Peyer's patch (tissue), 4 donors: ENCODE measurements at regions not wholly inside any gene's neighbourhood (a gene's known extent, or its start where the extent isn't known, plus 50 kb on each side); places are given as distances from the start of the nearest gene placed in this dataset.

Source experiments
- POLR2A ChIP-seq, 2 donors: fragments of 450-650 bp; IDR thresholded peaks; one replicate each; pipeline ENCODE4 v1.5.1; 2017; ENCODE audit warnings: antibody characterized with exemption in 2 of 2, mild to moderate bottlenecking in 2 of 2, moderate library complexity in 2 of 2
- TF ChIP-seq, protein P1 (sequence below), 6 experiments: fragments of 450-650 bp in 4 of 6; fragments of 200-600 bp in 2 of 6; sonication (generic) in 1 of 6; IDR thresholded peaks; one replicate each; pipeline ENCODE4 v1.5.1; 2017 to 2019; ENCODE audit warnings: antibody characterized with exemption in 6 of 6, mild to moderate bottlenecking in 3 of 6, moderate library complexity in 1 of 6

DNA sequence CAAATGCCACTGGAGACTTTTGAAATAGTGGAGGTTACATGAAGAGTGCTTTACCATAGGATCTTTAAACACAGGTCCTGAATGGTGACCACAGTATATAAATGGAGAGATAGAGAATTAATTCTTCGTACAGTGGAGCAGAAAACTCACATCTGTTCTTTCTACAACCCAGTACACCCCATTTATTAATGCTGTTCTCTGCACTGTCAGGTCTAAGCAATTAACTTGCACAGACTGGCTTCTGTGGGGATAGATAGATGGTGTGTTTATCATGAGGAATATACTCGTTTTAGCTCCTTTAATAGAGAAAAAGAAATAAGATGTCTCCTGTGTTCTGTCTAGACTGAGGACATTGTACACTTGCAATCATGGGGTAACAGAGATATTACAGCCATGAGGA lies 494.3 kb downstream of the TRHDE start:
- TF ChIP-seq, protein P1, sequence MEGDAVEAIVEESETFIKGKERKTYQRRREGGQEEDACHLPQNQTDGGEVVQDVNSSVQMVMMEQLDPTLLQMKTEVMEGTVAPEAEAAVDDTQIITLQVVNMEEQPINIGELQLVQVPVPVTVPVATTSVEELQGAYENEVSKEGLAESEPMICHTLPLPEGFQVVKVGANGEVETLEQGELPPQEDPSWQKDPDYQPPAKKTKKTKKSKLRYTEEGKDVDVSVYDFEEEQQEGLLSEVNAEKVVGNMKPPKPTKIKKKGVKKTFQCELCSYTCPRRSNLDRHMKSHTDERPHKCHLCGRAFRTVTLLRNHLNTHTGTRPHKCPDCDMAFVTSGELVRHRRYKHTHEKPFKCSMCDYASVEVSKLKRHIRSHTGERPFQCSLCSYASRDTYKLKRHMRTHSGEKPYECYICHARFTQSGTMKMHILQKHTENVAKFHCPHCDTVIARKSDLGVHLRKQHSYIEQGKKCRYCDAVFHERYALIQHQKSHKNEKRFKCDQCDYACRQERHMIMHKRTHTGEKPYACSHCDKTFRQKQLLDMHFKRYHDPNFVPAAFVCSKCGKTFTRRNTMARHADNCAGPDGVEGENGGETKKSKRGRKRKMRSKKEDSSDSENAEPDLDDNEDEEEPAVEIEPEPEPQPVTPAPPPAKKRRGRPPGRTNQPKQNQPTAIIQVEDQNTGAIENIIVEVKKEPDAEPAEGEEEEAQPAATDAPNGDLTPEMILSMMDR (IDR thresholded peaks at IDR 0.05): no peak
- TF ChIP-seq POLR2A (IDR thresholded peaks at IDR 0.05): no peak
